ENCODE measurements at regions not wholly inside any gene's neighbourhood (a gene's known extent, or its start where the extent isn't known, plus 50 kb on each side); places are given as distances from the start of the nearest gene placed in this dataset.

DNA sequence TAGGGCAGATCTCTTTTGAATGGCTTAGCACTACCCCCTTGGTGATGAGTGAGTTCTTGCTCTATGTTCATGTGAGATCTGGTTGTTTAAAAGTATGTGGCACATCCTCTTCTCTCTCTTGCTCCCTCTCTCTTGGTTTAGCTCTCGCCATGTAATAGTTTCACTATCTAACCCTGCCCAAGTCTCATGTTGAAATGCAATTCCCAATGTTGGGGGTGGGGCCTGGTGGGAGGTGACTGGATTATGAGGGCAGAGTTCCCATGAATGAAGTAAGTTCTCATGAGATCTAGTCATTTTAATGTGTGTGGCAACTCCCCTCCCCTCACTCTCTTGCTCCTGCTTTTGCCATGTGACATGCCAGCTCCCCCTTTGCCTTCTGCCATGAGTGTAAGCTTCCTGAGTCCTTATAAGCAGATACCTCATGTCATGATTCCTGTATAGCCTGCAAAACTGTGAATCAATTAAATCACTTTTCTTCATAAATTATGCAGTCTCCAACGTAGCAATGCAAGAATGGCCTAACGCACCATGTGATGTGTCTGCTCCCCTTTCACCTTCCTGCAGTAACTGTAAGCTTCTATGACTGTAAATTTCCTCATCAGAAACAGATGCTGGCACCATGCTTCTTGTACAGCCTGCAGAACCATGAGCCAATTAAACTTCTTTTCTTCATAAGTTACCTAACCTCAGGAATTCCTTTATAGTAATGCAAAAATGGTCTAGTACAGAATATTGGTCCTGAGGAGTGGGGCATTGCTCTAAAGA lies 74.8 kb upstream of the KCNH8 start:
- TF ChIP-seq CTCF (IDR thresholded peaks at IDR 0.05; ENCODE audit: low read length) = no peak
- no peak for TF ChIP-seq EZH2 (IDR thresholded peaks at IDR 0.05; ENCODE audit: borderline replicate concordance, low read length)
